ENCODE measurements at regions not wholly inside any gene's neighbourhood (a gene's known extent, or its start where the extent isn't known, plus 50 kb on each side); places are given as distances from the start of the nearest gene placed in this dataset.
A peak's percentile ranks its signal among the peaks of the same experiment; 100 is the strongest.

GRCh38 chr7:32428546-32428945 lies 61.6 kb downstream of the LSM5 start:
- TF ChIP-seq, protein P1, sequence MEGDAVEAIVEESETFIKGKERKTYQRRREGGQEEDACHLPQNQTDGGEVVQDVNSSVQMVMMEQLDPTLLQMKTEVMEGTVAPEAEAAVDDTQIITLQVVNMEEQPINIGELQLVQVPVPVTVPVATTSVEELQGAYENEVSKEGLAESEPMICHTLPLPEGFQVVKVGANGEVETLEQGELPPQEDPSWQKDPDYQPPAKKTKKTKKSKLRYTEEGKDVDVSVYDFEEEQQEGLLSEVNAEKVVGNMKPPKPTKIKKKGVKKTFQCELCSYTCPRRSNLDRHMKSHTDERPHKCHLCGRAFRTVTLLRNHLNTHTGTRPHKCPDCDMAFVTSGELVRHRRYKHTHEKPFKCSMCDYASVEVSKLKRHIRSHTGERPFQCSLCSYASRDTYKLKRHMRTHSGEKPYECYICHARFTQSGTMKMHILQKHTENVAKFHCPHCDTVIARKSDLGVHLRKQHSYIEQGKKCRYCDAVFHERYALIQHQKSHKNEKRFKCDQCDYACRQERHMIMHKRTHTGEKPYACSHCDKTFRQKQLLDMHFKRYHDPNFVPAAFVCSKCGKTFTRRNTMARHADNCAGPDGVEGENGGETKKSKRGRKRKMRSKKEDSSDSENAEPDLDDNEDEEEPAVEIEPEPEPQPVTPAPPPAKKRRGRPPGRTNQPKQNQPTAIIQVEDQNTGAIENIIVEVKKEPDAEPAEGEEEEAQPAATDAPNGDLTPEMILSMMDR (conservative IDR thresholded peaks at IDR 0.05; ENCODE audit: low read depth, low read length), result no peak
- no peak for DNase-seq (ENCODE audit: low read depth)
- H3K4me3 ChIP-seq (ENCODE audit: low read depth, low read length), result no peak overlapping the region

GRCh38 chr7:32427769-32428291 lies 62.4 kb downstream of the LSM5 start:
- TF ChIP-seq, protein P1 (conservative IDR thresholded peaks at IDR 0.05; ENCODE audit: low read depth, low read length), result peak; percentile 50
- no peak overlapping the region for H3K4me3 ChIP-seq (ENCODE audit: low read depth, low read length)
- peak; percentile 9 for DNase-seq (ENCODE audit: low read depth)

DNA sequence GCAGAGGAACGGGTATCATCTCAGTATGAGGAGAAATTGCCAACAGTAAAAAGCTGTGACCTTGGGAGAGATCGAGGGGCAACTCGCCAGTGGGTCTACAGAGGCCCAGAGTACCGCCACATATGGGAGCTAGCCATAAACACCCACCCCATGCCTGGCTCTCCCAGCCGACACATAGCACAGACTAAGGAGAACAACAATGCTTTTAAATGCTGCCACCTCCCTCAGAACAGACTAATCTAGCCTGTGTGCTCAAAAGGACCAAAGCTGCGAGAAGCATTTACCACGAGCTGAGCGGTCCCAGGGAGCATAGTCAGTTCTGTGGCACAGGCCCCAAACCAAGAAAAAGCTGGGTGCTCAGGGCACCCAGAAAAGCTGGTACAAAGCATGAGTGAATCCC lies 73.3 kb downstream of the LSM5 start:
- no peak for DNase-seq (ENCODE audit: low read depth)
- H3K4me3 ChIP-seq (ENCODE audit: low read depth, low read length), result no peak overlapping the region
- TF ChIP-seq, protein P1 (conservative IDR thresholded peaks at IDR 0.05; ENCODE audit: low read depth, low read length), result no peak

GRCh38 chr7:32415936-32416335 lies 74.2 kb downstream of the LSM5 start:
- TF ChIP-seq, protein P1 (conservative IDR thresholded peaks at IDR 0.05; ENCODE audit: low read depth, low read length), result no peak
- no peak for DNase-seq (ENCODE audit: low read depth)
- no peak overlapping the region for H3K4me3 ChIP-seq (ENCODE audit: low read depth, low read length)

- TF ChIP-seq, protein P1 (conservative IDR thresholded peaks at IDR 0.05; ENCODE audit: low read depth, low read length), result no peak
- no peak for DNase-seq (ENCODE audit: low read depth)
- H3K4me3 ChIP-seq (ENCODE audit: low read depth, low read length), result no peak overlapping the region
These were observed 74.7 kb downstream of the LSM5 start for GRCh38 chr7:32415519-32415918.

DNA sequence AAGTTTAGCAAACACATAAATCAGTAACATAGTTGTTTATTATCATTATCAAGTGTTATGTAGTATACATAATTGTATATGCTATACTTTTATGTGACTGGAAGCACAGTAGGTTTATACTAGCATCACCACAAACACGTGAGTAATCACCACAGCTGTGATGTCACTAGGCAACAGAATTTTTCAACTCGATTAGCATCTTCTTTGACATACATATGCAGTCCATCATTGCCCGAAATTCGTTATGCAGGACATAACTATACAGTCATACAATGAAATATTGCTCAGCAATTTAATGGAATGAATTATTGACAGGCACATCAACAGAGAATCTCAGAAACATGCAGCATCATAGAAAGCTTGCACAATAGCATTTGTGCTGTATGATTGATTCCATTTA lies 77.7 kb downstream of the LSM5 start:
- DNase-seq (ENCODE audit: low read depth), result no peak
- H3K4me3 ChIP-seq (ENCODE audit: low read depth, low read length), result no peak overlapping the region
- TF ChIP-seq, protein P1 (conservative IDR thresholded peaks at IDR 0.05; ENCODE audit: low read depth, low read length), result no peak

DNA sequence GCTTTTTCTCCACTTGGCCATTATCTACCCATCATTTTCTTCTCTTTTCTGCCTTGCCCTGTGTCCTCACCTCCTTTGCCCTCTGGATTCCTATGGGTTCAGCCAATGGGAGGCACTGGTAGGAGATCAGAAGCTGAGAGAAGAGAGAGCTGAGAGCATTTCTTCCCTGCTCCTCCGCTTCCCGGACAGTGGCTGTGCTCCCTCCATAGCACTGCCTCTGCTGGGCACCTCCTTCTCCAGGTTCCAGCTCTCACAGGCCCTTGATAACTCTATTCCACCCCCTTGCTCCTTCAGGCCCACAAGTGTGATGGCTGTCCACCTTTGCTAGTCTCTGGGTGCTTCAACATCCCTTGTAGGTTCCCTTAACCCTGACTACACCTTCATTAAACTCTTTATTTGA lies 79.6 kb downstream of the LSM5 start:
- H3K4me3 ChIP-seq (ENCODE audit: low read depth, low read length), result no peak overlapping the region
- DNase-seq (ENCODE audit: low read depth), result no peak
- TF ChIP-seq, protein P1 (conservative IDR thresholded peaks at IDR 0.05; ENCODE audit: low read depth, low read length), result no peak
